ENCODE measurements at regions not wholly inside any gene's neighbourhood (a gene's known extent, or its start where the extent isn't known, plus 50 kb on each side); places are given as distances from the start of the nearest gene placed in this dataset.

DNA sequence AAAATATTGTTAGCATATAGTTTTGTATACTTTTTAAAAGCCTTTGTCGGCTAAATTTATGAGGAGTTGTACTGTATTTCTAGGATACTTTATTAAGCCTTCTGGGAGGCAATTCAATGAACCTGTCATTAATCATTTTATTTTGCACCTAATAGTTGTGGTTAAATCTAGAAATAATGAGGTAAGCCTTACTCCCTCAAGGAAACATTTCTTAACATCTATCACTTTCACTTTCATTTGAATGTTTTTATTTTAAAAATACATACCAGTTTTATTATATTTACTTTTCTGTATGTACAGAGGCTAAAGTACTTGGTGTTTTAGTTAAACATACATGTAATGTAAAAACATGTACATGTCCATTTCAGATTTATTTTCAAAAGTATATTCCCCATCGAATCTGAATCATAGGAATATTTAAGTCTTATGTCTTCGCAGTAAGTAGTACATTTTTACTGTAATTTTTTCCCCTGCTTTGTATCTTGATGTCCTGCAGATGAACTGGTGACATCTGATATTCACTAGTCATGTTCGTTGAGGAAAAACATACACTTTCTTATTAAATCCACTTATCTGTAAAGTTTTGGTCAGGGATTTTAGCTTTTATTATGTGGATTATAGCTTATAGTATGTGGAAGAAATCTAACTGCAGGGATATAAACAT lies 82.8 kb downstream of the DISP1 start:
- no peak for TF ChIP-seq EZH2 (IDR thresholded peaks at IDR 0.05)
- TF ChIP-seq EZH2phosphoT487 (IDR thresholded peaks at IDR 0.05) = no peak
- TF ChIP-seq, protein P1, sequence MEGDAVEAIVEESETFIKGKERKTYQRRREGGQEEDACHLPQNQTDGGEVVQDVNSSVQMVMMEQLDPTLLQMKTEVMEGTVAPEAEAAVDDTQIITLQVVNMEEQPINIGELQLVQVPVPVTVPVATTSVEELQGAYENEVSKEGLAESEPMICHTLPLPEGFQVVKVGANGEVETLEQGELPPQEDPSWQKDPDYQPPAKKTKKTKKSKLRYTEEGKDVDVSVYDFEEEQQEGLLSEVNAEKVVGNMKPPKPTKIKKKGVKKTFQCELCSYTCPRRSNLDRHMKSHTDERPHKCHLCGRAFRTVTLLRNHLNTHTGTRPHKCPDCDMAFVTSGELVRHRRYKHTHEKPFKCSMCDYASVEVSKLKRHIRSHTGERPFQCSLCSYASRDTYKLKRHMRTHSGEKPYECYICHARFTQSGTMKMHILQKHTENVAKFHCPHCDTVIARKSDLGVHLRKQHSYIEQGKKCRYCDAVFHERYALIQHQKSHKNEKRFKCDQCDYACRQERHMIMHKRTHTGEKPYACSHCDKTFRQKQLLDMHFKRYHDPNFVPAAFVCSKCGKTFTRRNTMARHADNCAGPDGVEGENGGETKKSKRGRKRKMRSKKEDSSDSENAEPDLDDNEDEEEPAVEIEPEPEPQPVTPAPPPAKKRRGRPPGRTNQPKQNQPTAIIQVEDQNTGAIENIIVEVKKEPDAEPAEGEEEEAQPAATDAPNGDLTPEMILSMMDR (IDR thresholded peaks at IDR 0.05) = no peak

Data from neural progenitor cell (in vitro differentiated cells).